Lung (tissue), 11 donors: ENCODE measurements at regions not wholly inside any gene's neighbourhood (a gene's known extent, or its start where the extent isn't known, plus 50 kb on each side); places are given as distances from the start of the nearest gene placed in this dataset.

ENCODE experiments used
- ATAC-seq: fragments of 200-7000 bp; cut with Tn5 transposase; one replicate; pipeline ENCODE4 v1.9.1; 2020; ENCODE audit warnings: moderate number of reproducible peaks; ENCODE audit not compliant: insufficient read depth, low FRiP score
- DNase-seq, 3 donors: peaks; one replicate each; pipeline ENCODE4 v3.0.0-alpha.2; 2013 to 2017
- H3K27ac ChIP-seq, 2 donors: one replicate each; pipeline ENCODE4 v1.5.1; 2013; ENCODE audit warnings: mild to moderate bottlenecking in 2 of 2, moderate library complexity in 2 of 2, control low read depth in 1 of 2, inconsistent platforms in 1 of 2, low read depth in 1 of 2, low read length in 1 of 2
- H3K27me3 ChIP-seq, 3 donors: one replicate each; pipeline ENCODE4 v1.5.1; 2013; ENCODE audit warnings: low read length in 2 of 3; ENCODE audit not compliant: control insufficient read depth in 3 of 3, insufficient read depth in 3 of 3
- H3K36me3 ChIP-seq, 4 donors: one replicate each; pipeline ENCODE4 v1.5.1; 2013; ENCODE audit warnings: low read length in 4 of 4, mild to moderate bottlenecking in 1 of 4, moderate library complexity in 1 of 4; ENCODE audit not compliant: control insufficient read depth in 4 of 4, insufficient read depth in 4 of 4
- H3K4me1 ChIP-seq, 5 donors: one replicate each; pipeline ENCODE4 v1.5.1; 2013; ENCODE audit warnings: low read length in 5 of 5, mild to moderate bottlenecking in 2 of 5, moderate library complexity in 1 of 5; ENCODE audit not compliant: control insufficient read depth in 5 of 5, insufficient read depth in 5 of 5
- H3K4me3 ChIP-seq: one replicate; pipeline ENCODE4 v1.5.1; 2013; ENCODE audit warnings: mild to moderate bottlenecking, control low read depth, moderate library complexity
- H3K9ac ChIP-seq, 2 donors: one replicate each; pipeline ENCODE4 v1.5.1; 2013; ENCODE audit warnings: low read length in 2 of 2, control low read depth in 1 of 2; ENCODE audit not compliant: insufficient read depth in 1 of 2
- H3K9me3 ChIP-seq, 4 donors: one replicate each; pipeline ENCODE4 v1.5.1; 2013; ENCODE audit warnings: low read length in 3 of 4, mild to moderate bottlenecking in 1 of 4, moderate library complexity in 1 of 4; ENCODE audit not compliant: control insufficient read depth in 4 of 4, insufficient read depth in 3 of 4
- CTCF ChIP-seq: IDR thresholded peaks from 2 replicates; pipeline ENCODE4 v1.5.1; 2012; ENCODE audit warnings: mild to moderate bottlenecking; ENCODE audit errors: control extremely low read depth, extremely low read depth
- WGBS, 2 donors: extraction: QIAGEN DNeasy Blood & Tissue Kit; methylation state at CpG; one replicate each; pipeline ENCODE4 v1.1.7; 2013; 5-methylcytosine and 5-hydroxymethylcytosine counted together
- donor health status: control.
- donor health status: control.
- donor health status: Bipolar disorder and iron deficiency.
- donor health status: healthy.
- donor health status: DM: yes; HTN: yes; CAD: no.

- ATAC-seq: no peak
- whole genome bisulfite sequencing, 2 donors: 1 to 2% methylated on average over 1 of the region's 1 CpG
- H3K4me1 ChIP-seq: no peaks in the 10 kb centered on the region
- no peaks in the 10 kb centered on the region for H3K36me3 ChIP-seq
- H3K9me3 ChIP-seq: peaks cover 0 to 4% (median 0%) of the 10 kb centered on the region in 4 donors
- no peak for DNase-seq
- TF ChIP-seq CTCF: no peak
- H3K27ac ChIP-seq: no peak overlapping the region
- no peaks in the 10 kb centered on the region for H3K27me3 ChIP-seq
- H3K4me3 ChIP-seq: no peak overlapping the region
- no peak overlapping the region for H3K9ac ChIP-seq
Observed at GRCh38 chr1:88089961-88090360, 594.1 kb upstream of the PKN2 start.

DNA sequence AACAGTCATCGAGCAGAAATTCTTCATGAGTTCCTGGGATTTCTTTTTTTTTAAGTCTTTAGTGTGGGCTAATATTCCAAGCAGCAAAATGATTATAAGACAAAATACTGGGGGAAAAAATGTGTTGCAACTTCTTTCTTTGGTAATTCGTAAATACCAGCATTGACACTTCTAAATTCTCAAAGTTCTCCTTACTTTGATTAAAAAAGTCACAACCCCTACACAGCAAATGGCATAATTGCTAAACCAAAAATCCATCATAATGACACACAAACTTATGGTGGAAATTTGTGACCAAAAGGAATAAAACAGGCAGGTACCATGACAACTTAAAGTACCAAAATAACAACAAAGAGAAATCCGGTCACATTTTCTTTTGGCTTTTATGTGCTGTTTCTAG lies 585.2 kb upstream of the PKN2 start:
- peaks cover 0 to 6% (median 0%) of the 10 kb centered on the region in 5 donors for H3K4me1 ChIP-seq
- H3K9me3 ChIP-seq: no peaks in the 10 kb centered on the region
- WGBS, 2 donors: 73 to 84% methylated on average over 3 of the region's 3 CpGs
- H3K27me3 ChIP-seq: no peaks in the 10 kb centered on the region
- ATAC-seq: no peak
- no peaks in the 10 kb centered on the region for H3K36me3 ChIP-seq
- no peak overlapping the region for H3K27ac ChIP-seq
- H3K9ac ChIP-seq: no peak overlapping the region
- no peak for DNase-seq
- no peak for TF ChIP-seq CTCF
- no peak overlapping the region for H3K4me3 ChIP-seq

DNA sequence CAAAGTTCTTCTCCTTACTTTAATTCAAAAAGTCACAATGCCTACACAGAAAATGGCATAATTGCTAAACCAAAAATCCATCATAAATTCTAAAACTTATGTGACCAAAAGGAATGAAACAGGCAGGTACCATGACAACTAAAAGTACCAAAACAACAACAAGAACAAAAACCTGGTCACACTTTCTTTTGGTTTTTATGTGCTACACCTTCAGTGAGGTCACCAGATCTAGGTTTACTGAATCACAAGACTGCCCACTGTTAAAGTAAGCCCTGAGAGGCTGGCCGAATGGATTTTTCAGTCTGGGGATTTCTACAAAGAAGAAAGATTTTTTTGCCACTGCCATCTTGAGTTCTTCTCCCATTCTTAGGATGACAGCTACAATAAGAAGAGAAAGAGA lies 583.0 kb upstream of the PKN2 start:
- no peak overlapping the region for H3K27ac ChIP-seq
- H3K4me3 ChIP-seq: no peak overlapping the region
- WGBS, 2 donors: 89 to 97% methylated on average over 1 of the region's 1 CpG
- no peak for ATAC-seq
- no peak for DNase-seq
- H3K36me3 ChIP-seq: no peaks in the 10 kb centered on the region
- no peak for TF ChIP-seq CTCF
- no peaks in the 10 kb centered on the region for H3K9me3 ChIP-seq
- H3K9ac ChIP-seq: no peak overlapping the region
- no peaks in the 10 kb centered on the region for H3K27me3 ChIP-seq
- H3K4me1 ChIP-seq: peaks cover 0 to 15% (median 0%) of the 10 kb centered on the region in 5 donors

DNA sequence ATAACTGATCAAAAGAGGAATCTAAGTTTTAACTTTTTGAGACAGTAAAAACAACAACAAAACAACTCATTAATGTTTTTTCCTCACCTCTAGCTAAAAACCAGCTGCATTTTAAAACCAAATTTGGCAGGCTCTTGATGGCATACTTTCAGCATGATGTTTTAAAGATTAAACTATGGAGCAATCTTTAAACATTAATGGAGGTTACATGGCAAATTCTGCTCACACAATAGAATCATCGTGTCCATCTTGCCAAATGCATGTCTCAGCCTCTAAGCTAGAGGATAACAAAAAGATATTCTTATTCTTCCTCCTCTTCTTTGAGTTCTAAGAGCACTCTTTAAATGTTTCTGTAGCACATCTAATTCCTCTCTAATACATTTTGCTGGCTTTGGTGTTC lies 579.8 kb upstream of the PKN2 start:
- Histone ChIP-seq H3K36me3 (no peaks in the 10 kb centered on the region), H3K27ac (no peak overlapping the region), H3K4me1 (peaks cover 0 to 15% (median 0%) of the 10 kb centered on the region in 5 donors), H3K9me3 (no peaks in the 10 kb centered on the region), H3K9ac (no peak overlapping the region), H3K27me3 (no peaks in the 10 kb centered on the region), H3K4me3 (no peak overlapping the region)
- no peak for TF ChIP-seq CTCF
- ATAC-seq: no peak
- WGBS, 2 donors: 57 to 65% methylated on average over 1 of the region's 1 CpG
- DNase-seq: peak in 2 of 3 donors; percentile 77 to 79
